ENCODE measurements at regions not wholly inside any gene's neighbourhood (a gene's known extent, or its start where the extent isn't known, plus 50 kb on each side); places are given as distances from the start of the nearest gene placed in this dataset.

DNA sequence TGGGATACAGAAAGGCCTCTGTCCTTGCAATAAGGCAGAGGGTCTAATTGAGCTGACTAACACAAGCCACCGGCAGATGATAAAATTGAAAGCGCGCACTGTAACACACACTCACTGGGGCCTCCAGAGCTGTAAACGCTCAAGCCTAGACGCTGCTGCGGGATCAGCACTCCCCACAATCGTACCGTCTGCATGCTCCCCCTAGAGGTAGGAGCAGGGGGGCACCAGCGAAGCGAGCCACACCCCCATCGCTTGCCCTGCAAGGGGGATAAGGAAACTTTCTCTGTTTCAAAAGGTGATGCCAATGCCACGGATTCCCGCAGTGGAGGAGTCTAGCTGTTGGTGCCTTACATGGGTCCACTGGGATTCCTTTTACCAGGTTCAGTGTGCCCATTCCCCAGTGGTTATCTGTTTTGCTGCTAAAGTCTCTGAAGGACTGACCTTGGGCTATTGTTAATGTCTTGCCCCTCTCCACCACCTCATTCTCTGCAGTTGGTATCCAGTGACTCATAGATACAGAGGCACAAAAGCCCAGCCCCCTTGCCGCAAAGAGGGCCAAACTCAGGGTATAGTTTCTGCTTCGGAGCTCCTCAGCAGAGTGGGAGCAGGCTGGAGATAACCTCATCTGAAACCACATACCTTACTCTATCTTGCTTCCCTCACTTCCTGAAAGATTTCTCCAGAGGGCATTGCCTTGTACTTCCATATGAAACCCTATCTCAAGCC lies 139.3 kb upstream of the KBTBD8 start:
- TF ChIP-seq, protein P1, sequence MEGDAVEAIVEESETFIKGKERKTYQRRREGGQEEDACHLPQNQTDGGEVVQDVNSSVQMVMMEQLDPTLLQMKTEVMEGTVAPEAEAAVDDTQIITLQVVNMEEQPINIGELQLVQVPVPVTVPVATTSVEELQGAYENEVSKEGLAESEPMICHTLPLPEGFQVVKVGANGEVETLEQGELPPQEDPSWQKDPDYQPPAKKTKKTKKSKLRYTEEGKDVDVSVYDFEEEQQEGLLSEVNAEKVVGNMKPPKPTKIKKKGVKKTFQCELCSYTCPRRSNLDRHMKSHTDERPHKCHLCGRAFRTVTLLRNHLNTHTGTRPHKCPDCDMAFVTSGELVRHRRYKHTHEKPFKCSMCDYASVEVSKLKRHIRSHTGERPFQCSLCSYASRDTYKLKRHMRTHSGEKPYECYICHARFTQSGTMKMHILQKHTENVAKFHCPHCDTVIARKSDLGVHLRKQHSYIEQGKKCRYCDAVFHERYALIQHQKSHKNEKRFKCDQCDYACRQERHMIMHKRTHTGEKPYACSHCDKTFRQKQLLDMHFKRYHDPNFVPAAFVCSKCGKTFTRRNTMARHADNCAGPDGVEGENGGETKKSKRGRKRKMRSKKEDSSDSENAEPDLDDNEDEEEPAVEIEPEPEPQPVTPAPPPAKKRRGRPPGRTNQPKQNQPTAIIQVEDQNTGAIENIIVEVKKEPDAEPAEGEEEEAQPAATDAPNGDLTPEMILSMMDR (conservative IDR thresholded peaks at IDR 0.05; ENCODE audit: low read depth, low read length) = 0 out of 2 replicates have a peak, but pooled peaks have one; percentile 32
- no peak for TF ChIP-seq EZH2 (IDR thresholded peaks at IDR 0.05; ENCODE audit: borderline replicate concordance, low read depth, low read length, poor library complexity, severe bottlenecking)
